ENCODE measurements at regions not wholly inside any gene's neighbourhood (a gene's known extent, or its start where the extent isn't known, plus 50 kb on each side); places are given as distances from the start of the nearest gene placed in this dataset.

DNA sequence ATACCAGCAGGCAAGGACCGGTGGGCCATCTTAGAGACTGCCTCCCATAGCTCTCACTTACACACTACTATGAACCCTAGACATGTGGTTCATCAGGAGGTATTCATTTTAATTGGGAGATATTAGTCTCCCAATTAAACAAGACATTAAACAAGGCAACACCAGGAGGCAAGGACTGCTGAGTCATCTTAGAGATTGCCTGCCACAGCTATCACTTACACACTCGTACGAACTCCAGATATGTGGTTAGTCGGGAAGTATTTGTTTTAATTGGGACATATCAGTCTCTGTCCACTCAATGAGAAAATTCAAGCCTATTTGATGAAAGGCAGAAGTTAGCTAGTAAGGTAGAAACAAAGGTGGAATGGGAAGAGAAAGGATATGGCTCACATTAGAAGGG, 343.9 kb downstream of the NFIB start:
- TF ChIP-seq, protein P1, sequence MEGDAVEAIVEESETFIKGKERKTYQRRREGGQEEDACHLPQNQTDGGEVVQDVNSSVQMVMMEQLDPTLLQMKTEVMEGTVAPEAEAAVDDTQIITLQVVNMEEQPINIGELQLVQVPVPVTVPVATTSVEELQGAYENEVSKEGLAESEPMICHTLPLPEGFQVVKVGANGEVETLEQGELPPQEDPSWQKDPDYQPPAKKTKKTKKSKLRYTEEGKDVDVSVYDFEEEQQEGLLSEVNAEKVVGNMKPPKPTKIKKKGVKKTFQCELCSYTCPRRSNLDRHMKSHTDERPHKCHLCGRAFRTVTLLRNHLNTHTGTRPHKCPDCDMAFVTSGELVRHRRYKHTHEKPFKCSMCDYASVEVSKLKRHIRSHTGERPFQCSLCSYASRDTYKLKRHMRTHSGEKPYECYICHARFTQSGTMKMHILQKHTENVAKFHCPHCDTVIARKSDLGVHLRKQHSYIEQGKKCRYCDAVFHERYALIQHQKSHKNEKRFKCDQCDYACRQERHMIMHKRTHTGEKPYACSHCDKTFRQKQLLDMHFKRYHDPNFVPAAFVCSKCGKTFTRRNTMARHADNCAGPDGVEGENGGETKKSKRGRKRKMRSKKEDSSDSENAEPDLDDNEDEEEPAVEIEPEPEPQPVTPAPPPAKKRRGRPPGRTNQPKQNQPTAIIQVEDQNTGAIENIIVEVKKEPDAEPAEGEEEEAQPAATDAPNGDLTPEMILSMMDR (IDR thresholded peaks at IDR 0.05) = no peak
- TF ChIP-seq POLR2AphosphoS5 (IDR thresholded peaks at IDR 0.05; ENCODE audit: low read depth, low read length) (no peak), SIN3A (IDR thresholded peaks at IDR 0.05; ENCODE audit: borderline replicate concordance, insufficient read depth, low read depth, low read length) (no peak), TCF7L2 (IDR thresholded peaks at IDR 0.05; ENCODE audit: low read depth, low read length) (no peak)
- TF ChIP-seq, protein P2, sequence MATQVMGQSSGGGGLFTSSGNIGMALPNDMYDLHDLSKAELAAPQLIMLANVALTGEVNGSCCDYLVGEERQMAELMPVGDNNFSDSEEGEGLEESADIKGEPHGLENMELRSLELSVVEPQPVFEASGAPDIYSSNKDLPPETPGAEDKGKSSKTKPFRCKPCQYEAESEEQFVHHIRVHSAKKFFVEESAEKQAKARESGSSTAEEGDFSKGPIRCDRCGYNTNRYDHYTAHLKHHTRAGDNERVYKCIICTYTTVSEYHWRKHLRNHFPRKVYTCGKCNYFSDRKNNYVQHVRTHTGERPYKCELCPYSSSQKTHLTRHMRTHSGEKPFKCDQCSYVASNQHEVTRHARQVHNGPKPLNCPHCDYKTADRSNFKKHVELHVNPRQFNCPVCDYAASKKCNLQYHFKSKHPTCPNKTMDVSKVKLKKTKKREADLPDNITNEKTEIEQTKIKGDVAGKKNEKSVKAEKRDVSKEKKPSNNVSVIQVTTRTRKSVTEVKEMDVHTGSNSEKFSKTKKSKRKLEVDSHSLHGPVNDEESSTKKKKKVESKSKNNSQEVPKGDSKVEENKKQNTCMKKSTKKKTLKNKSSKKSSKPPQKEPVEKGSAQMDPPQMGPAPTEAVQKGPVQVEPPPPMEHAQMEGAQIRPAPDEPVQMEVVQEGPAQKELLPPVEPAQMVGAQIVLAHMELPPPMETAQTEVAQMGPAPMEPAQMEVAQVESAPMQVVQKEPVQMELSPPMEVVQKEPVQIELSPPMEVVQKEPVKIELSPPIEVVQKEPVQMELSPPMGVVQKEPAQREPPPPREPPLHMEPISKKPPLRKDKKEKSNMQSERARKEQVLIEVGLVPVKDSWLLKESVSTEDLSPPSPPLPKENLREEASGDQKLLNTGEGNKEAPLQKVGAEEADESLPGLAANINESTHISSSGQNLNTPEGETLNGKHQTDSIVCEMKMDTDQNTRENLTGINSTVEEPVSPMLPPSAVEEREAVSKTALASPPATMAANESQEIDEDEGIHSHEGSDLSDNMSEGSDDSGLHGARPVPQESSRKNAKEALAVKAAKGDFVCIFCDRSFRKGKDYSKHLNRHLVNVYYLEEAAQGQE (IDR thresholded peaks at IDR 0.05; ENCODE audit: insufficient read depth in 1 of 2, low read depth in 2 of 2, low read length in 1 of 2) = no peak
